BE2C (cell line): ENCODE measurements at regions not wholly inside any gene's neighbourhood (a gene's known extent, or its start where the extent isn't known, plus 50 kb on each side); places are given as distances from the start of the nearest gene placed in this dataset.

ENCODE experiments used
- DNase-seq: peaks from one replicate; pipeline ENCODE4 v3.0.0-alpha.2; 2020
- H3K27me3 ChIP-seq: fragments of 250-450 bp; sonication (Bioruptor Pico); 2 replicates; pipeline ENCODE4 v1.5.1; 2020; ENCODE audit warnings: mild to moderate bottlenecking
- H3K36me3 ChIP-seq: fragments of 250-450 bp; sonication (Bioruptor Pico); 2 replicates; pipeline ENCODE4 v1.5.1; 2020; ENCODE audit warnings: mild to moderate bottlenecking
- H3K4me1 ChIP-seq: fragments of 250-450 bp; sonication (Bioruptor Pico); 2 replicates; pipeline ENCODE4 v1.5.1; 2020
- H3K4me3 ChIP-seq: 2 replicates; pipeline ENCODE4 v1.5.1; 2011; ENCODE audit warnings: low read depth, low read length
- H3K9me3 ChIP-seq: fragments of 250-450 bp; sonication (Bioruptor Pico); 2 replicates; pipeline ENCODE4 v1.5.1; 2020
- CTCF ChIP-seq: IDR thresholded peaks from 2 replicates; pipeline ENCODE4 v1.5.1; 2012; ENCODE audit warnings: mild to moderate bottlenecking, low read depth, low read length

GRCh38 chr14:101616202-101616601, 54.9 kb downstream of the DIO3 start:
- DNase-seq: no peak
- Histone ChIP-seq H3K4me3 (no peak overlapping the region), H3K9me3 (no peaks in the 10 kb centered on the region), H3K4me1 (no peaks in the 10 kb centered on the region), H3K36me3 (no peaks in the 10 kb centered on the region), H3K27me3 (peaks cover 30% of the 10 kb centered on the region)
- TF ChIP-seq CTCF: no peak

GRCh38 chr14:101619484-101619883, 58.2 kb downstream of the DIO3 start:
- no peak for TF ChIP-seq CTCF
- Histone ChIP-seq H3K27me3 (peaks cover 7% of the 10 kb centered on the region; the same call in 1 of the 2 replicates), H3K36me3 (no peaks in the 10 kb centered on the region)

GRCh38 chr14:101620031-101620788, 58.9 kb downstream of the DIO3 start:
- TF ChIP-seq CTCF: no peak
- Histone ChIP-seq H3K9me3 (no peaks in the 10 kb centered on the region), H3K4me3 (no peak overlapping the region), H3K27me3 (peaks cover 5% of the 10 kb centered on the region; the same call in 1 of the 2 replicates), H3K36me3 (no peaks in the 10 kb centered on the region), H3K4me1 (no peaks in the 10 kb centered on the region)
- no peak for DNase-seq

More at GRCh38 chr14:101619484-101619883, 58.2 kb downstream of the DIO3 start:
- Histone ChIP-seq H3K4me1 (no peaks in the 10 kb centered on the region), H3K4me3 (no peak overlapping the region), H3K9me3 (no peaks in the 10 kb centered on the region)
- no peak for DNase-seq

GRCh38 chr14:101620821-101621785, 59.8 kb downstream of the DIO3 start:
- no peaks in the 10 kb centered on the region for H3K4me1 ChIP-seq
- no peak for DNase-seq
- H3K9me3 ChIP-seq: no peaks in the 10 kb centered on the region
- no peak overlapping the region for H3K4me3 ChIP-seq
- no peak for TF ChIP-seq CTCF
- H3K36me3 ChIP-seq: no peaks in the 10 kb centered on the region
- no peaks in the 10 kb centered on the region for H3K27me3 ChIP-seq

- DNase-seq: no peak
- Histone ChIP-seq H3K36me3 (no peaks in the 10 kb centered on the region), H3K27me3 (no peaks in the 10 kb centered on the region)
Observed at GRCh38 chr14:101622251-101623076, 61.2 kb downstream of the DIO3 start.

More at GRCh38 chr14:101622251-101623076, 61.2 kb downstream of the DIO3 start:
- no peak for TF ChIP-seq CTCF
- Histone ChIP-seq H3K4me3 (no peak overlapping the region), H3K4me1 (no peaks in the 10 kb centered on the region), H3K9me3 (no peaks in the 10 kb centered on the region)
